Neural cell (in vitro differentiated cells): ENCODE measurements at regions not wholly inside any gene's neighbourhood (a gene's known extent, or its start where the extent isn't known, plus 50 kb on each side); places are given as distances from the start of the nearest gene placed in this dataset.

Experiments used
- H2AFZ ChIP-seq: fragments of 200-600, 300-800 bp; sonication (generic), shearing (Covaris generic); 2 replicates; pipeline ENCODE4 v1.6.0; 2014; ENCODE audit warnings: low read depth, mild to moderate bottlenecking, antibody characterized with exemption, low read length, moderate library complexity
- H3F3A ChIP-seq: fragments of 200-600 bp; shearing (Covaris generic); 2 replicates; pipeline ENCODE4 v1.6.1; 2016; ENCODE audit warnings: mild to moderate bottlenecking, moderate library complexity, mixed read lengths, antibody characterized with exemption, low read length; ENCODE audit not compliant: insufficient read depth, poor library complexity, severe bottlenecking
- H3K27ac ChIP-seq: fragments of 200-600, 300-800 bp; sonication (generic), shearing (Covaris generic); 2 replicates; pipeline ENCODE4 v1.5.1; 2014; ENCODE audit warnings: mild to moderate bottlenecking, low read length, moderate library complexity
- H3K27me3 ChIP-seq: fragments of 300-800, 200-600 bp; sonication (generic), shearing (Covaris generic); 2 replicates; pipeline ENCODE4 v1.6.0; 2014; ENCODE audit warnings: mild to moderate bottlenecking, low read depth, low read length, moderate library complexity; ENCODE audit not compliant: insufficient read depth
- H3K36me3 ChIP-seq: fragments of 300-800, 200-600 bp; sonication (generic), shearing (Covaris generic); 2 replicates; pipeline ENCODE4 v1.5.1; 2014; ENCODE audit warnings: mild to moderate bottlenecking, antibody characterized with exemption, low read length, moderate library complexity; ENCODE audit not compliant: insufficient read depth
- H3K4me2 ChIP-seq: fragments of 300-800, 200-600 bp; sonication (generic), shearing (Covaris generic); 2 replicates; pipeline ENCODE4 v1.6.0; 2014; ENCODE audit warnings: mild to moderate bottlenecking, low read length
- H3K4me3 ChIP-seq: fragments of 300-800, 200-600 bp; sonication (generic), shearing (Covaris generic); 2 replicates; pipeline ENCODE4 v1.5.1; 2014; ENCODE audit warnings: mild to moderate bottlenecking, low read length, moderate library complexity
- H3K79me2 ChIP-seq: fragments of 200-600 bp; shearing (Covaris generic); replicated peaks from 2 replicates; pipeline ENCODE4 v1.6.0; 2014; ENCODE audit warnings: mild to moderate bottlenecking, low read length, moderate library complexity; ENCODE audit not compliant: insufficient read depth
- H3K9ac ChIP-seq: fragments of 300-800, 200-600 bp; sonication (generic), shearing (Covaris generic); 2 replicates; pipeline ENCODE4 v1.6.1; 2016; ENCODE audit warnings: mild to moderate bottlenecking, low read length, mixed read lengths
- H3K9me2 ChIP-seq: fragments of 200-600 bp; shearing (Covaris generic); 2 replicates; pipeline ENCODE4 v1.6.1; 2016; ENCODE audit warnings: mild to moderate bottlenecking, low read length, mixed read lengths; ENCODE audit not compliant: insufficient read depth
- H3K9me3 ChIP-seq: fragments of 200-600, 300-800 bp; sonication (generic), shearing (Covaris generic); 2 replicates; pipeline ENCODE4 v1.6.1; 2016; ENCODE audit warnings: mild to moderate bottlenecking, mixed run types, low read length, moderate library complexity, mixed read lengths
- H4K20me1 ChIP-seq: fragments of 200-600 bp; shearing (Covaris generic); 2 replicates; pipeline ENCODE4 v1.6.1; 2016; ENCODE audit warnings: mild to moderate bottlenecking, mixed run types; ENCODE audit not compliant: insufficient read depth
- EP300 ChIP-seq: fragments of 450-650 bp; conservative IDR thresholded peaks from 2 replicates; pipeline ENCODE4 v1.6.1; 2014; ENCODE audit warnings: antibody characterized with exemption, mild to moderate bottlenecking, moderate library complexity; ENCODE audit not compliant: poor library complexity, severe bottlenecking
- EZH2 ChIP-seq: fragments of 200-600, 300-800 bp; shearing (Covaris generic), sonication (generic); IDR thresholded peaks from 2 replicates; pipeline ENCODE4 v1.6.1; 2014; ENCODE audit warnings: antibody characterized with exemption, low read length, borderline replicate concordance, mild to moderate bottlenecking; ENCODE audit not compliant: insufficient read depth, poor library complexity, severe bottlenecking
- MXI1 ChIP-seq: fragments of 450-650 bp; conservative IDR thresholded peaks from 2 replicates; pipeline ENCODE4 v1.6.1; 2014; ENCODE audit warnings: antibody characterized with exemption, mild to moderate bottlenecking; ENCODE audit not compliant: poor library complexity, severe bottlenecking
- POLR2AphosphoS5 ChIP-seq: IDR thresholded peaks from 2 replicates; pipeline ENCODE4 v1.6.1; 2012
- RAD21 ChIP-seq: fragments of 450-650 bp; conservative IDR thresholded peaks from 2 replicates; pipeline ENCODE4 v1.6.1; 2014; ENCODE audit warnings: antibody characterized with exemption, mild to moderate bottlenecking, moderate library complexity
- SMC3 ChIP-seq: fragments of 450-650 bp; conservative IDR thresholded peaks from 2 replicates; pipeline ENCODE4 v1.6.1; 2014; ENCODE audit warnings: antibody characterized with exemption, mild to moderate bottlenecking, moderate library complexity; ENCODE audit not compliant: poor library complexity
- TAF1 ChIP-seq: IDR thresholded peaks from 2 replicates; pipeline ENCODE4 v1.6.1; 2012; ENCODE audit warnings: low read depth
- TF ChIP-seq, protein P1 (sequence below): fragments of 450-650 bp; IDR thresholded peaks from 2 replicates; pipeline ENCODE4 v1.5.1; 2014; ENCODE audit warnings: antibody characterized with exemption, mild to moderate bottlenecking, moderate library complexity; ENCODE audit not compliant: poor library complexity, severe bottlenecking
- TF ChIP-seq, protein P2 (sequence below): IDR thresholded peaks from 2 replicates; pipeline ENCODE4 v1.6.1; 2012; ENCODE audit warnings: borderline replicate concordance

DNA sequence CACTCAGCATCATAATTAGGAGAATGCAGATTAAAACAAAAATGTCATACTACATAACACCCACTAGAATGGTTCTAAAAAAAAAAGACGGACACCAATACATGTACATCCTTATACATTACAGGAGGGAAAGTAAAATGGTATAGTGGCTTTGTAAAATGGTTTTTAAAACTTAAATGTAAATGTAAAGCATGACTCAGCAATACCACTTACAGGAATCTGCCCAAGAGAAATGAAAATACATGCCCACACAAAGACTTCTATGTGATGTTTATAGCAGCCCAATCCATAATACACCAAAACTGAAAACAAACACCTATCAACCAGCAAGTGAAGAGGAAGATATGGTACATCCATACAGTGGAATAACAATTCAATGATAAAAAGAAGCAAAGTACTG is 939.1 kb upstream of the ACO1 start (continued):
- TF ChIP-seq, protein P1, sequence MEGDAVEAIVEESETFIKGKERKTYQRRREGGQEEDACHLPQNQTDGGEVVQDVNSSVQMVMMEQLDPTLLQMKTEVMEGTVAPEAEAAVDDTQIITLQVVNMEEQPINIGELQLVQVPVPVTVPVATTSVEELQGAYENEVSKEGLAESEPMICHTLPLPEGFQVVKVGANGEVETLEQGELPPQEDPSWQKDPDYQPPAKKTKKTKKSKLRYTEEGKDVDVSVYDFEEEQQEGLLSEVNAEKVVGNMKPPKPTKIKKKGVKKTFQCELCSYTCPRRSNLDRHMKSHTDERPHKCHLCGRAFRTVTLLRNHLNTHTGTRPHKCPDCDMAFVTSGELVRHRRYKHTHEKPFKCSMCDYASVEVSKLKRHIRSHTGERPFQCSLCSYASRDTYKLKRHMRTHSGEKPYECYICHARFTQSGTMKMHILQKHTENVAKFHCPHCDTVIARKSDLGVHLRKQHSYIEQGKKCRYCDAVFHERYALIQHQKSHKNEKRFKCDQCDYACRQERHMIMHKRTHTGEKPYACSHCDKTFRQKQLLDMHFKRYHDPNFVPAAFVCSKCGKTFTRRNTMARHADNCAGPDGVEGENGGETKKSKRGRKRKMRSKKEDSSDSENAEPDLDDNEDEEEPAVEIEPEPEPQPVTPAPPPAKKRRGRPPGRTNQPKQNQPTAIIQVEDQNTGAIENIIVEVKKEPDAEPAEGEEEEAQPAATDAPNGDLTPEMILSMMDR: no peak

DNA sequence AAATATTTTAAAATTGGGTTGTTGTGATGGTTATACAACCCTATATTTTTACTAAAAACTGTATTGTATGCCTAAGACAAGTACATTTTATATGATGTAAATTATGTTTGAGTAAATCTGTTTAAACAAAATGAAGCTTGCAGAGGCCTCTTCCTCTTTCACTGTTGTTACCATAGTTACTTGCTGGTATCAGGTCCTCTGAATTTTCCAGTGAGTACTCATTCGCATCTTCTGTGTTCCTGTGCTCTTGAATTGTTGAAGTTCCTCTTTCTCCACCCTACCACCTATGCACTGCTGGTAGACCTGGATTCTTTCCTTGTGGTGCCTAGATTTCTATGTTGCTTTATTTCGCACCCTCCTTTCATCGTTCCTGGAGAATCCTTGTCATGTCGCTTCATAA is 938.5 kb upstream of the ACO1 start:
- no peaks in the 10 kb centered on the region for H4K20me1 ChIP-seq
- H3K9ac ChIP-seq: no peak overlapping the region
- no peak overlapping the region for H2AFZ ChIP-seq
- no peak overlapping the region for H3K4me3 ChIP-seq
- no peak overlapping the region for H3K4me2 ChIP-seq
- H3F3A ChIP-seq: no peaks in the 10 kb centered on the region
- no peaks in the 10 kb centered on the region for H3K9me2 ChIP-seq
- H3K36me3 ChIP-seq: no peaks in the 10 kb centered on the region
- H3K79me2 ChIP-seq: no peaks in the 10 kb centered on the region
- no peaks in the 10 kb centered on the region for H3K27me3 ChIP-seq
- TF ChIP-seq, protein P2, sequence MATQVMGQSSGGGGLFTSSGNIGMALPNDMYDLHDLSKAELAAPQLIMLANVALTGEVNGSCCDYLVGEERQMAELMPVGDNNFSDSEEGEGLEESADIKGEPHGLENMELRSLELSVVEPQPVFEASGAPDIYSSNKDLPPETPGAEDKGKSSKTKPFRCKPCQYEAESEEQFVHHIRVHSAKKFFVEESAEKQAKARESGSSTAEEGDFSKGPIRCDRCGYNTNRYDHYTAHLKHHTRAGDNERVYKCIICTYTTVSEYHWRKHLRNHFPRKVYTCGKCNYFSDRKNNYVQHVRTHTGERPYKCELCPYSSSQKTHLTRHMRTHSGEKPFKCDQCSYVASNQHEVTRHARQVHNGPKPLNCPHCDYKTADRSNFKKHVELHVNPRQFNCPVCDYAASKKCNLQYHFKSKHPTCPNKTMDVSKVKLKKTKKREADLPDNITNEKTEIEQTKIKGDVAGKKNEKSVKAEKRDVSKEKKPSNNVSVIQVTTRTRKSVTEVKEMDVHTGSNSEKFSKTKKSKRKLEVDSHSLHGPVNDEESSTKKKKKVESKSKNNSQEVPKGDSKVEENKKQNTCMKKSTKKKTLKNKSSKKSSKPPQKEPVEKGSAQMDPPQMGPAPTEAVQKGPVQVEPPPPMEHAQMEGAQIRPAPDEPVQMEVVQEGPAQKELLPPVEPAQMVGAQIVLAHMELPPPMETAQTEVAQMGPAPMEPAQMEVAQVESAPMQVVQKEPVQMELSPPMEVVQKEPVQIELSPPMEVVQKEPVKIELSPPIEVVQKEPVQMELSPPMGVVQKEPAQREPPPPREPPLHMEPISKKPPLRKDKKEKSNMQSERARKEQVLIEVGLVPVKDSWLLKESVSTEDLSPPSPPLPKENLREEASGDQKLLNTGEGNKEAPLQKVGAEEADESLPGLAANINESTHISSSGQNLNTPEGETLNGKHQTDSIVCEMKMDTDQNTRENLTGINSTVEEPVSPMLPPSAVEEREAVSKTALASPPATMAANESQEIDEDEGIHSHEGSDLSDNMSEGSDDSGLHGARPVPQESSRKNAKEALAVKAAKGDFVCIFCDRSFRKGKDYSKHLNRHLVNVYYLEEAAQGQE: no peak
- TF ChIP-seq EP300 (no peak), EZH2 (no peak), POLR2AphosphoS5 (no peak), SMC3 (no peak), TAF1 (no peak), RAD21 (no peak), MXI1 (no peak)
- TF ChIP-seq, protein P1: no peak
- H3K27ac ChIP-seq: no peak overlapping the region
- H3K9me3 ChIP-seq: no peaks in the 10 kb centered on the region

DNA sequence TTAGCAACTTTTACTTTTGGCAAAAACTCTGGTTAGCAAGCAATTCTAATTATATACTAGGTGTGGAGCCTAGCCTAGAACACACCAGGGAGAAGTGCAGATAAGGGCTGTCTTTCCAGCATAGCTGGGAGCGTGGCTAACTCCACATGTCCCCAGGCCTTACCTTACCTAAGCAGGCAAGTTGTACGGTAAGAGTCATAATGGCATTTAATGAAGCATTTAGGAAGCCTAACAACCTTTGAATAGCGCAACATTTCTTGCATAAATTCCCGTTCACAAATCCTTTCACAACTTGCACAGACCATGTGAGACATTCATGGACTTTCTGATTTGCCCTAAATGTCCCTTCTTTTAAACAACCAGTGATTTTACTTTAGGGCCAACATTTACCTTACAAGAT is 917.4 kb upstream of the ACO1 start:
- Histone ChIP-seq H3K27me3 (no peaks in the 10 kb centered on the region), H3K36me3 (no peaks in the 10 kb centered on the region), H3K79me2 (no peaks in the 10 kb centered on the region), H3K9me2 (no peaks in the 10 kb centered on the region), H3K9me3 (no peaks in the 10 kb centered on the region), H3K4me2 (no peak overlapping the region), H3F3A (no peaks in the 10 kb centered on the region), H3K9ac (no peak overlapping the region), H3K27ac (no peak overlapping the region), H3K4me3 (no peak overlapping the region), H2AFZ (no peak overlapping the region), H4K20me1 (no peaks in the 10 kb centered on the region)
- TF ChIP-seq EZH2: no peak
- TF ChIP-seq POLR2AphosphoS5: no peak
- TF ChIP-seq, protein P2: no peak
- TF ChIP-seq, protein P1: no peak
- TF ChIP-seq TAF1: no peak
- no peak for TF ChIP-seq EP300
- TF ChIP-seq SMC3: no peak
- TF ChIP-seq RAD21: no peak
- TF ChIP-seq MXI1: no peak
